Right ventricle myocardium inferior (tissue), 1 donor: ENCODE measurements at regions not wholly inside any gene's neighbourhood (a gene's known extent, or its start where the extent isn't known, plus 50 kb on each side); places are given as distances from the start of the nearest gene placed in this dataset.

Source experiments
- ATAC-seq: fragments of 200-7000 bp; cut with Tn5 transposase; one replicate; pipeline ENCODE4 v1.9.1; 2020; ENCODE audit warnings: mild to moderate bottlenecking, moderate library complexity
- DNase-seq: peaks from one replicate; pipeline ENCODE4 v3.0.0; 2021; ENCODE audit errors: missing footprints
- intact Hi-C: fragments of 100-400 bp; cut with DNase I; formaldehyde crosslinking; loops from one replicate; pipeline ENCODE4 v1.11.0; 2022
- donor health status: DM: no; HTN: yes; CAD: no; lungs with severe emphysema.

DNA sequence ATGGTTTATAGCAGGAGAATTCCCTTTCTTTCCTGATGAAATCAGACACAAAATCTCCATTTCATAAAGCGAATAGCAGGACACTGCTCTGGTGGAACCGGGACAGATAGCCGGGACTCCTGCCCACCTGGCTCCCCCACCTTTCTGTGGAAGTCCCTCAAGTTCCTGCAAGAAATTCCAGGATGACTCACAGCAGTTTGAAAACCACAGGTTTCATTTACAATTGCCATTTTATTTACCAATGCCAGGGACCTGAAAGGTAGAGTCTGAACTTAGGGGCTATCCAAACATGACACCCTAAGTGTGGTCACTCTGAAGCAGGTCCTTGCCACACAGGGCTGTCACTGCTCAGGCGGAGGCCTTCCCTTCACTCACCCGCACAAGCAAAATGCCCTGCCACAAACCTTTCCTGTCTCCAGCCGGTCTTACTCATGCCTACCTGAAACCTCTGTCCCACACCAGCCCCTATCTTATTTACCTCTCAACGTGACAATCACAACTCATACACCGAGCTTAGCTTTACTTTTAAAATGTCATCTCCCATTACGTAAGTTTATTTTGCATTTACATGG lies 63.3 kb upstream of the TAF1L start:
- DNase-seq (no peak), ATAC-seq (no peak)
- intact Hi-C loops = no loop called here

- ATAC-seq (no peak), DNase-seq (no peak)
- intact Hi-C loops = no loop called here
Measured at GRCh38 chr9:32701321-32702022, 66.0 kb upstream of the TAF1L start.

DNA sequence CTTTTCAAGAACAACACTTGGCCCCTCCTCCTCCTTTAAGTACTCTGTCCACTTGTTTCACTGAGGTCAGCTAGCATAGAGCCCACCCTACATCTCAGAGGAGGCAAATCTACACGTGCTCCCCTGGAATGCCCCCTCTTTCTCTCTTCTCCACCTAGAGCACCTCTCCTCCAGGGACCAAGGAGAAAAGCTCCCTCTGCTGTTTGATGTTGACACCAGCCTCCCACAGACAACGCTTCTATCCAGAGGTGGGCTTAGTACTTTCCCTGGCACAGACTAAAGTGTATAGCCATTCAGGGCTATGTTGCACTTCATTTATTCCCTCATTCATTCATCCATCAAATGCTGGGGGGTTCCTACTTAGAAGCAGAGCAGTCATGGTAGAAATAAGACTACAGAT lies 68.2 kb upstream of the TAF1L start:
- ATAC-seq (no peak), DNase-seq (no peak)
- intact Hi-C loops = no loop called here

- intact Hi-C loops = no loop called here
- ATAC-seq (no peak), DNase-seq (no peak)
Measured at GRCh38 chr9:32704343-32704742, 68.9 kb upstream of the TAF1L start.

GRCh38 chr9:32705059-32705458 lies 69.6 kb upstream of the TAF1L start:
- intact Hi-C loops = no loop called here
- DNase-seq = no peak
- no peak for ATAC-seq

DNA sequence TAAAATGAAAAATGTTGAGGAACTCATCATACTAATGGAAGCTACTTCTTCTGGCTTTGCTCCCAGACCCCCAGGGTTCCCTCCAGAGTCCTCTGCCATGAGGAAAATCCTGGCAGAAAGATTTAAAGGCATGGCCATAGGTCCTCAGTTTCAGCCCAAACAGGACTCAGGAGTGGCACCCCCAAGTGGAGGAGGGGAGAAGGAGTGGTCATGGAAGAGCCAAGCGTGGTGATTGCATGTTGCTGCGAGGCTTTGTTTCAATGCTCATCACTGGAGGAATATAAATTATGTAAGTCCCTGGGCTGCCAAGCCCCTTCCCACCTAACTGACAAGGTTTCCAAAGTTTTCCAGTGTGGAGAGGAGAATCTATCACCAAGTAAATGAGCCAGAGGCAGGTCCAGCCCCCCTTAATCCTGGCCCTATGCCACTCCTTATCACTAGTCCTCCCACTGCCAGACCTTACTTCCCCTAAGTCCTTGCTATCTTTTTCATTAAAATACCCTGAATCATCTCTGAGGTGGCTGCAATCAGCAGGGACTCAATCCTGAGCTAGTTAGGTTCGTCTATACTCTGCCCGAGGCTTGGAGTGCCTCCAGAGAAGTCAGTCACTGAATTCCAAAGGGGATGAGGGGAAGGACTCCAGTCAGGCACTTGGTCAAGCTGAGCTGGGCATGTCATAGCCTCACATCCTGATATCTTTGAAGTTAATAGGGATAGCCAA lies 70.7 kb upstream of the TAF1L start:
- DNase-seq = no peak
- no peak for ATAC-seq
- intact Hi-C loops = no loop called here

DNA sequence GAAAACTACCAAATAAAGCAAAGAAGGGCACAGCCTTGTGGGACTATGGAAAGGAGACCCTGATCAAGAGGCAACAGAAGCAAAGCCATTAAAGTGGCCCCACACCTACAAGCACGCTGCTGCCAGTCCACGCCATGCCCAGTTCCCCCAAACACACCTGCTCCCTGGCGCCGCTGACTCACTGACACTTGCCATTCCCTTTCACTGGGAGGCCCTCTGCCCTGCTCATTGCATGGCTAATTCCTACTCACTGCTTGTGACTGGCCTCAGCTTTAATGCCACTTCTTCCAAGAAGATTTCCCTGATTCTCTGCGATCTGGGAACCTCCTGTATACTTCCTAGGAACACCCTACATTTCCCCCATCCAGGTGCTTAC lies 71.2 kb upstream of the TAF1L start:
- ATAC-seq = no peak
- intact Hi-C loops = no loop called here
- no peak for DNase-seq

DNA sequence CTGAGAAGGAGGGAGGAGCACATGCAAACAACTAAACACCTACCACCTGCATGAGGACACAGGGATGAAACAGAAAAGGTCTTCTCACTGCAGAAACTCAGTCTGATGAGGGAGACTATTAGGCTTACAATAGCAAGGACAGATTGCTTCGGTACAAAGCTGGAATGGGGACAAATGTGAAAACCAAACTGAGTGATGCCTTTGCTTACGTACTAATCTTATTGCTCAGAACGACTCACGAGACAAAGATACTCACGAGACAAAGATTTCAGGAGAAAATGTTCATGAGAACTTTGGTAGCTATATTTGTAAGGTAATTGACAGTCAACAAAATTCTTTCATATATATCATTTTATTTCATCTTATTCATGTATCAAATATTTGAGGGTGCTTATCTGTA lies 71.9 kb upstream of the TAF1L start:
- ATAC-seq (no peak), DNase-seq (no peak)
- intact Hi-C loops = no loop called here

GRCh38 chr9:32708480-32709150 lies 73.1 kb upstream of the TAF1L start:
- intact Hi-C loops = no loop called here
- no peak for ATAC-seq
- DNase-seq = no peak

DNA sequence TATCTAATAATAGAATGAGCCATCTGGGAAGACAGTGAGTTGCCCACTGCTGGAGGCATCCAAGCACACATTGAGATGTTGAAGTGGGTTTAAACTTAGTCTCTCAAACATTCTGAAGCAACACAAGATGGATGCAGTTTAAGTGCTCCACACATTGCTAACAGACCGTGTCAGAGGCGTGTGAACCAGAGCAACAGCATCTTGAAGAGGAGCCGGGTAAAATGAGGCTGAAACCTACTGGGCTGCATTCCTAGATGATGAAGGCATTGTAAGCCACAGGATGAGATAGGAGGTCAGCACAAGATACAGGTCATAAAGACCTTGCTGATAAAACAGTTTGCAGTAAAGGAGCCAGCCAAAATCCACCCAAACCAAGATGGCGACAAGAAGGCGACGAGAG lies 73.5 kb upstream of the TMEM215 start:
- intact Hi-C loops = no loop called here
- no peak for DNase-seq
- ATAC-seq = no peak

- peak; percentile 16 for ATAC-seq
Measured at GRCh38 chr9:32716425-32716824, 66.9 kb upstream of the TMEM215 start.

GRCh38 chr9:32716955-32717543 lies 66.3 kb upstream of the TMEM215 start:
- DNase-seq (no peak), ATAC-seq (no peak)
- intact Hi-C loops = no loop called here

More at GRCh38 chr9:32716425-32716824, 66.9 kb upstream of the TMEM215 start:
- DNase-seq = no peak
- intact Hi-C loops = no loop called here

- intact Hi-C loops = no loop called here
- ATAC-seq (no peak), DNase-seq (no peak)
Measured at GRCh38 chr9:32722704-32723103, 60.6 kb upstream of the TMEM215 start.

DNA sequence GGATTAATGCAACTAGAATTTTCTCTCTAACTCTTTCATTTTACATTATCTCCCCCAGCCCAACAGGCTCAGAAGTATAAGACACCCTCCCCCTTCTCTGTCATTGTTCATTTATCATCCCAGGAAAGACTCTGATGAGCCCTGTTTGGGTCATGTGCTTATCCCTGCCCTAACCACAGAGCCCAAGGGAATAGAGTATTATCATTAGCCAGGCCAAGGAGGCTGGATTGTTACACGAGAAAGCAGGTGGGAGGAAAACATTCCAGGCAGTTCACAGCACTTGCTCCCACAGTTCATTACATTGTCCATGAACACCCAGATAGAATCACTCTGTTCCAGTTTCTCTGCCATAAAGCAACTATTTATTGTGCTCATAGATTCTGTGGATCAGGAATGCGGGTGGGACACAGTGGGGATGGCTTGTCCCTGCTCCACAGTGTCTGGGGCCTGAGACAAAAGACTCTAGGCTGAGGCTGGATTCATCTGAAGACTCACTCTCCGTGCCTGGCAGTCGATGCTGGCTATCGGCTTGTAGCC lies 59.5 kb upstream of the TMEM215 start:
- ATAC-seq (no peak), DNase-seq (no peak)
- intact Hi-C loops = no loop called here

- intact Hi-C loops = no loop called here
- DNase-seq (no peak), ATAC-seq (no peak)
Measured at GRCh38 chr9:32725066-32725860, 58.1 kb upstream of the TMEM215 start.

- DNase-seq (no peak), ATAC-seq (no peak)
- intact Hi-C loops = no loop called here
Measured at GRCh38 chr9:32728181-32728580, 55.2 kb upstream of the TMEM215 start.
